ENCODE measurements at regions not wholly inside any gene's neighbourhood (a gene's known extent, or its start where the extent isn't known, plus 50 kb on each side); places are given as distances from the start of the nearest gene placed in this dataset.

DNA sequence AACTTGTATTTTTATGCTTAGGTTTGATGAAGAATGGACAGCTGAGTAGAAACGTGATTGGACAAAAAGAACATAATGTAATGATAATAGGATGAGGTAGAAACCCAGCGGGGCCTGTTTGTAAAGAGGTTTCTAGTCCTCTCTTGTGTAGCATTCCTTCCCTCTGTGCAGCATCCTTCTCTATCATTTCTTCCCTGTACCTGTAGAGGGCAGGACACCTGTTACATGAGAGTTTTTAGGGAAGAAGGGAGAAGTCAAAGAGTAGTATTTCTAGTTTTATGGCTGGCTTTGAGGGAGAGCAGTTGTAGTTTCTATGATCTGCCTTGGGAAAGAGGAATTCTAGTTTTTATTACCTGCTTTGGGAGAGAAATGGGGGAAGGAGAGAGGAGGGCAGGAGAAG is 162.1 kb upstream of the FST start:
- H3K9me3 Mint-ChIP-seq (ENCODE audit: low read depth, unreplicated experiment): peaks cover 5% of the 10 kb centered on the region

DNA sequence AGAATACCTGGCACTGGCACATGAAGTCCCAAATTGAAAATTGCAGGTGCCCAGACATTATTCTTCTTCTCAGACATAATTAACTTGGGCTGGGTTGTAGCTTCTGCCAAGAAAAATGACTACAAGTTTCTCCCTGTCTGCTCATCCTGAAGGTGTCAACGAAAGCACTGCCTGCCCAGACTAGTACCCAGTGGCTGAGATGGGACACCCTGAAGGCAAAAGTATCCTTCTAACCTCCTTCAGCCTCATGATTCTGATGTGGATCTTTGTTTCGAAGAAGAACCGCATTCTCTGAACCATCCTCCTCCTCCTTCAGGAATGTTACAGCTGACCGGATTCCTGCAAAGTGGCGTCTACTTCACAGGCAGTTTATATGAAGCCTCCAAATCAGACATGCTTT is 161.1 kb upstream of the FST start:
- CTCF ChIA-PET: interaction anchor here (0.5 kb wide), 1 partner anchor 1353 kb away, joined by 3 read pairs; no protein-coding TSS in a partner anchor
- Mint-ChIP-seq H3K27me3 (ENCODE audit: unreplicated experiment) (no peaks in the 10 kb centered on the region), H3K36me3 (ENCODE audit: insufficient read depth, unreplicated experiment) (no peaks in the 10 kb centered on the region), H3K27ac (ENCODE audit: unreplicated experiment) (no peak overlapping the region), H3K4me3 (ENCODE audit: low read depth, unreplicated experiment) (no peak overlapping the region), H3K9me3 (ENCODE audit: low read depth, unreplicated experiment) (peaks cover 5% of the 10 kb centered on the region), H3K4me1 (ENCODE audit: low read depth, unreplicated experiment) (peaks cover 31% of the 10 kb centered on the region)
- DNase-seq: no peak
- intact Hi-C loops (cut with micrococcal nuclease; ENCODE audit: unreplicated experiment): loop anchor here (5.0 kb wide), 1 partner anchor 113 kb away; no protein-coding TSS in a partner anchor
- TF ChIP-seq, protein P1, sequence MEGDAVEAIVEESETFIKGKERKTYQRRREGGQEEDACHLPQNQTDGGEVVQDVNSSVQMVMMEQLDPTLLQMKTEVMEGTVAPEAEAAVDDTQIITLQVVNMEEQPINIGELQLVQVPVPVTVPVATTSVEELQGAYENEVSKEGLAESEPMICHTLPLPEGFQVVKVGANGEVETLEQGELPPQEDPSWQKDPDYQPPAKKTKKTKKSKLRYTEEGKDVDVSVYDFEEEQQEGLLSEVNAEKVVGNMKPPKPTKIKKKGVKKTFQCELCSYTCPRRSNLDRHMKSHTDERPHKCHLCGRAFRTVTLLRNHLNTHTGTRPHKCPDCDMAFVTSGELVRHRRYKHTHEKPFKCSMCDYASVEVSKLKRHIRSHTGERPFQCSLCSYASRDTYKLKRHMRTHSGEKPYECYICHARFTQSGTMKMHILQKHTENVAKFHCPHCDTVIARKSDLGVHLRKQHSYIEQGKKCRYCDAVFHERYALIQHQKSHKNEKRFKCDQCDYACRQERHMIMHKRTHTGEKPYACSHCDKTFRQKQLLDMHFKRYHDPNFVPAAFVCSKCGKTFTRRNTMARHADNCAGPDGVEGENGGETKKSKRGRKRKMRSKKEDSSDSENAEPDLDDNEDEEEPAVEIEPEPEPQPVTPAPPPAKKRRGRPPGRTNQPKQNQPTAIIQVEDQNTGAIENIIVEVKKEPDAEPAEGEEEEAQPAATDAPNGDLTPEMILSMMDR (IDR thresholded peaks at IDR 0.05; ENCODE audit: unreplicated experiment): no peak
- no TSS peak for BruUV-seq (replicated peaks)

More for the DNA sequence above, 162.1 kb upstream of the FST start:
- Mint-ChIP-seq H3K4me3 (ENCODE audit: low read depth, unreplicated experiment) (no peak overlapping the region), H3K4me1 (ENCODE audit: low read depth, unreplicated experiment) (peaks cover 24% of the 10 kb centered on the region), H3K27ac (ENCODE audit: unreplicated experiment) (no peak overlapping the region), H3K27me3 (ENCODE audit: unreplicated experiment) (no peaks in the 10 kb centered on the region), H3K36me3 (ENCODE audit: insufficient read depth, unreplicated experiment) (no peaks in the 10 kb centered on the region)
- intact Hi-C loops (cut with micrococcal nuclease; ENCODE audit: unreplicated experiment): loop anchor here (5.0 kb wide), 1 partner anchor 114 kb away; no protein-coding TSS in a partner anchor
- TF ChIP-seq, protein P1 (IDR thresholded peaks at IDR 0.05; ENCODE audit: unreplicated experiment): no peak
- no peak for DNase-seq
- CTCF ChIA-PET: no interaction called here
- no TSS peak for BruUV-seq (replicated peaks)

DNA sequence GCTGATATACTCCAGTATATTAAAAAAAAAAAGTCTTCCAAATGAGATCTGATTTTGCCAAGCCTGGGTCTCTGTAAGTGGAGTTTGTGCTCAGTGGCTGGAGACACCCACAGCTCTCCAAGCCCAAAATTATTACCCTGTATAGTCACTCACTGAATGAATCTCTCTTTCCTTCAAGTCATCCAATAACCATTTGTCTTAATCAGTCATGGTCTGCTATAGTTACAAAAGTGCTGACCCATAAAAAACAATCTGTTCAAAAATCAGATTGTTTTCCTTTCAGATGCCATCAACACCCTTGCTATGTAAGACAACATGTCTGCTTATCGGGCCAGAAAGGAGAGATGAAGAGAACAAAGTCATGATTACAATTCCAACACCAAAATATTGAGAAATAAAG is 159.4 kb upstream of the FST start:
- CTCF ChIA-PET: interaction anchor here (1.0 kb wide), 1 partner anchor 9 kb away, joined by 3 read pairs; no protein-coding TSS in a partner anchor
- no peaks in the 10 kb centered on the region for H3K27me3 Mint-ChIP-seq (ENCODE audit: unreplicated experiment)
- H3K27ac Mint-ChIP-seq (ENCODE audit: unreplicated experiment): no peak overlapping the region
- intact Hi-C loops (cut with micrococcal nuclease; ENCODE audit: unreplicated experiment): loop anchor here (5.0 kb wide), 1 partner anchor 41 kb away; no protein-coding TSS in a partner anchor
- H3K4me1 Mint-ChIP-seq (ENCODE audit: low read depth, unreplicated experiment): peaks cover 26% of the 10 kb centered on the region
- no TSS peak for BruUV-seq (replicated peaks)
- TF ChIP-seq, protein P1 (IDR thresholded peaks at IDR 0.05; ENCODE audit: unreplicated experiment): no peak
- no peaks in the 10 kb centered on the region for H3K36me3 Mint-ChIP-seq (ENCODE audit: insufficient read depth, unreplicated experiment)
- no peak for DNase-seq
- no peak overlapping the region for H3K4me3 Mint-ChIP-seq (ENCODE audit: low read depth, unreplicated experiment)
- peaks cover 3% of the 10 kb centered on the region for H3K9me3 Mint-ChIP-seq (ENCODE audit: low read depth, unreplicated experiment)

DNA sequence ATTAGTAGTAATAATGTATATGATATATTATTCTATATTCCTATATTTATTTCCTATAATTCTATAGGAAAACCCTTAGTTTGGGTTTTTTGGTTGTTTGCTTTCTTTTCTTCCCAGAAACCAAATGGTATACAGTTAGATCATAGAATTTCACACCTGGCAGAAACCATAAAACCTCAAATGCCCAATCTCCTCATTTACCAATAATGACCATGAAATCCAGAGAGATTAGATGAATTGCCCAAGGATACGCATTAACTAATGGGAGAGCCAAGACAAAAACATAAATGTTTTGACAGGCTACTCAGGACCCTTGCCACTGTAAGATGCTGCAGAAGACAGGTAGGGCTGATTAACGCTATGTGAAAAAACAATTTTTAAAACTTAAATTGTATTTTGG is 158.7 kb upstream of the FST start:
- CTCF ChIA-PET: interaction anchor here (1.0 kb wide), 1 partner anchor 9 kb away, joined by 3 read pairs; no protein-coding TSS in a partner anchor
- H3K36me3 Mint-ChIP-seq (ENCODE audit: insufficient read depth, unreplicated experiment): no peaks in the 10 kb centered on the region
- intact Hi-C loops (cut with micrococcal nuclease; ENCODE audit: unreplicated experiment): loop anchor here (5.0 kb wide), 1 partner anchor 41 kb away; no protein-coding TSS in a partner anchor

More for the DNA sequence above, 158.7 kb upstream of the FST start:
- Mint-ChIP-seq H3K27ac (ENCODE audit: unreplicated experiment) (no peak overlapping the region), H3K4me3 (ENCODE audit: low read depth, unreplicated experiment) (no peak overlapping the region), H3K9me3 (ENCODE audit: low read depth, unreplicated experiment) (peaks cover 3% of the 10 kb centered on the region), H3K4me1 (ENCODE audit: low read depth, unreplicated experiment) (peaks cover 26% of the 10 kb centered on the region), H3K27me3 (ENCODE audit: unreplicated experiment) (no peaks in the 10 kb centered on the region)
- no peak for DNase-seq
- no TSS peak for BruUV-seq (replicated peaks)
- TF ChIP-seq, protein P1 (IDR thresholded peaks at IDR 0.05; ENCODE audit: unreplicated experiment): no peak
